Smooth muscle cell (in vitro differentiated cells): ENCODE measurements at regions not wholly inside any gene's neighbourhood (a gene's known extent, or its start where the extent isn't known, plus 50 kb on each side); places are given as distances from the start of the nearest gene placed in this dataset. TPM values are rescaled to one million over a fixed set of nuclear protein-coding genes. Genes with fewer than 3 reads are reported as not detected.

Experiments used
- DNase-seq: peaks from one replicate; lab custom pipeline; 2025; ENCODE audit not compliant: unreplicated experiment; lab: John Stamatoyannopoulos, UW
- H2AFZ ChIP-seq: fragments of 200-600 bp; sonication (generic); 2 replicates; pipeline ENCODE4 v1.6.0; 2016; ENCODE audit warnings: antibody characterized with exemption, low read depth, mild to moderate bottlenecking
- H3F3A ChIP-seq: fragments of 200-600 bp; sonication (generic); 2 replicates; pipeline ENCODE4 v1.6.0; 2017; ENCODE audit warnings: antibody characterized with exemption, low read depth
- H3K27ac ChIP-seq: fragments of 200-600 bp; sonication (generic); 2 replicates; pipeline ENCODE4 v1.5.1; 2016; ENCODE audit warnings: low read depth, mild to moderate bottlenecking
- H3K27me3 ChIP-seq: fragments of 200-600 bp; sonication (generic); 2 replicates; pipeline ENCODE4 v1.6.1; 2016; ENCODE audit warnings: low read depth, mild to moderate bottlenecking
- H3K36me3 ChIP-seq: fragments of 200-600 bp; sonication (generic); 2 replicates; pipeline ENCODE4 v1.5.1; 2016; ENCODE audit warnings: low read depth
- H3K4me1 ChIP-seq: fragments of 200-600 bp; sonication (generic); 2 replicates; pipeline ENCODE4 v1.5.1; 2016; ENCODE audit warnings: low read depth
- H3K4me2 ChIP-seq: fragments of 200-600 bp; sonication (generic); 2 replicates; pipeline ENCODE4 v1.6.0; 2016; ENCODE audit warnings: mild to moderate bottlenecking
- H3K4me3 ChIP-seq: fragments of 200-600 bp; sonication (generic); 2 replicates; pipeline ENCODE4 v1.5.1; 2016; ENCODE audit warnings: mild to moderate bottlenecking
- H3K79me2 ChIP-seq: fragments of 200-600 bp; sonication (generic); 2 replicates; pipeline ENCODE4 v1.6.0; 2016; ENCODE audit warnings: low read depth, mild to moderate bottlenecking
- H3K9ac ChIP-seq: fragments of 200-600 bp; sonication (generic); 2 replicates; pipeline ENCODE4 v1.6.0; 2016; ENCODE audit warnings: low read depth
- H3K9me3 ChIP-seq: fragments of 200-600 bp; sonication (generic); replicated peaks from 2 replicates; pipeline ENCODE4 v1.5.1; 2016; ENCODE audit warnings: low read depth
- H4K20me1 ChIP-seq: fragments of 200-600 bp; sonication (generic); 2 replicates; pipeline ENCODE4 v1.6.0; 2016; ENCODE audit warnings: low read depth
- CTCF ChIP-seq: fragments of 200-600 bp; sonication (generic); IDR thresholded peaks from 2 replicates; pipeline ENCODE4 v1.5.1; 2017; ENCODE audit warnings: borderline replicate concordance, mild to moderate bottlenecking, antibody characterized with exemption; ENCODE audit not compliant: insufficient read depth, poor library complexity, severe bottlenecking
- WGBS: methylation state at CpG from one replicate; pipeline ENCODE4 v1.1.7; 2016; ENCODE audit warnings: low lambda C conversion rate; 5-methylcytosine and 5-hydroxymethylcytosine counted together
- small RNA-seq: library from RNA; depleted of rRNA; stranded (forward); fragments of <200 nt; gene quantifications from one replicate; pipeline ENCODE3, GENCODE V24; 2014

GRCh38 chr20:41669708-41670263, 51.6 kb upstream of the CHD6 start:
- H3K79me2 ChIP-seq = no peaks in the 10 kb centered on the region
- no peaks in the 10 kb centered on the region for H3K9me3 ChIP-seq
- no peaks in the 10 kb centered on the region for H4K20me1 ChIP-seq
- peak overlapping the region; percentile 35 for H3K27ac ChIP-seq
- no peaks in the 10 kb centered on the region for H3K36me3 ChIP-seq
- H3K4me3 ChIP-seq = no peak overlapping the region
- H3F3A ChIP-seq = no peaks in the 10 kb centered on the region
- H3K9ac ChIP-seq = no peak overlapping the region
- TF ChIP-seq CTCF = no peak
- peak overlapping the region; percentile 61 for H3K4me2 ChIP-seq
- H2AFZ ChIP-seq = peak overlapping the region; percentile 87
- DNase-seq = no peak
- H3K4me1 ChIP-seq = peaks cover 6% of the 10 kb centered on the region
- 31% methylated on average over 6 of the region's 6 CpGs for WGBS
- H3K27me3 ChIP-seq = no peaks in the 10 kb centered on the region

DNA sequence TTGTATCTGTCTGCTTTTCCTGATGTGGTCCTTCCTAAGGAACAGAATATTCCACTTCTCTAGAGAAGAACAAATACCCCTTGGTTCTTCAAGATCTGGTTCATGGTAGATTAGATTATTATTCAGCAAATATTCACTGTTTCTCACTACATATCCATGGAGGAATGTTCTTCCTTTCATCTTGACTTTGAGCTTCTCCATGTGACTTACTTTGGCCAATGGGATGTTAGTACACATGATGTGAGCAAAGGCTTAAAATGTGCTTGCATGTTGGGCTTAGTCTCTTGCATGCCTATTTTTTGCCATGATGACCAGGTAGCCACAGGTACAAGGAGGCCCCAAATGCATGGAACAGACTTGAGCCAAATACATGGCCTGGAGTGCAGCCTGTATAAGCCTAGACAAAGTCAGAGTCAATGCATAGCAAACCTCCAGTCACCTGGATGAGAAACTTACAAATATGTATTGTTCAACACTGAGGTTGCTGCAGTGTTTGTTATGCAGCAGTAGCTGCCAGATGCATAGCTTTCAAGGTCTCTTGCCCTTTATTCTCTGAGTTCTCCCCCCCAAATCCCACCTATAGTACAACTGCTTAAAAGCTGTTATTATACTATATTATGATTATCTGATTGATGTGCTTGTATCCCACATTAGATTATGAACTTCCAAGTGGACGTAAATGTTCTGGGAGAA, 50.0 kb upstream of the CHD6 start:
- Histone ChIP-seq H3K36me3 (no peaks in the 10 kb centered on the region), H3K27me3 (no peaks in the 10 kb centered on the region), H2AFZ (no peak overlapping the region), H4K20me1 (no peaks in the 10 kb centered on the region), H3K4me2 (no peak overlapping the region), H3F3A (no peaks in the 10 kb centered on the region), H3K4me1 (peaks cover 6% of the 10 kb centered on the region), H3K79me2 (no peaks in the 10 kb centered on the region), H3K4me3 (no peak overlapping the region), H3K9ac (no peak overlapping the region), H3K9me3 (no peaks in the 10 kb centered on the region), H3K27ac (no peak overlapping the region)
- DNase-seq = no peak
- TF ChIP-seq CTCF = no peak
- WGBS = 94% methylated on average over 1 of the region's 1 CpG

Small RNAs in the stretch of these regions (small RNA-seq; reads per million reads assigned to genes)
- gene RF00568 (not detected), gene RNU6-1018P (not detected)
